NB4 (cell line): ENCODE measurements at regions not wholly inside any gene's neighbourhood (a gene's known extent, or its start where the extent isn't known, plus 50 kb on each side); places are given as distances from the start of the nearest gene placed in this dataset.

Source experiments
- CTCF ChIP-seq: IDR thresholded peaks from one replicate; pipeline ENCODE4 v1.5.1; 2012; ENCODE audit warnings: low read depth, low read length
- MAX ChIP-seq: IDR thresholded peaks from 2 replicates; pipeline ENCODE4 v1.6.1; 2011; ENCODE audit warnings: low read depth, low read length
- POLR2A ChIP-seq: IDR thresholded peaks from 2 replicates; pipeline ENCODE4 v1.6.1; 2011; ENCODE audit warnings: mild to moderate bottlenecking; ENCODE audit not compliant: insufficient read length; ENCODE audit errors: extremely low read depth

GRCh38 chr2:15701991-15702390 is 110.3 kb downstream of the DDX1 start:
- no peak for TF ChIP-seq MAX
- TF ChIP-seq POLR2A: no peak
- TF ChIP-seq CTCF: no peak
